HCT116 (cell line): ENCODE measurements at regions not wholly inside any gene's neighbourhood (a gene's known extent, or its start where the extent isn't known, plus 50 kb on each side); places are given as distances from the start of the nearest gene placed in this dataset.

Source experiments
- ATAC-seq: fragments of 200-7000 bp; cut with Tn5 transposase; 2 replicates; pipeline ENCODE4 v1.9.1; 2020; ENCODE audit warnings: mild to moderate bottlenecking, moderate library complexity
- BruUV-seq: library from RNA; stranded (reverse); fragments of 400-500 nt; replicated peaks from 2 replicates; lab custom pipeline; 2021; lab: Mats Ljungman, UMichigan
- CTCF ChIA-PET: fragments of 300-600 bp; sonication (Branson Sonifier 250); formaldehyde crosslinking; loops from one replicate; lab custom pipeline; 2021; ENCODE audit warnings: antibody characterized with exemption; lab: Charles Lee
- POLR2A ChIA-PET: fragments of 300-600, 350-600 bp; sonication (Branson Sonifier 250); formaldehyde crosslinking; loops from one replicate; lab custom pipeline; 2021; ENCODE audit warnings: antibody characterized with exemption; lab: Charles Lee
- RAD21 ChIA-PET, 2 experiments: fragments of 300-600 bp; sonication (Branson Sonifier 250); formaldehyde crosslinking; loops; one replicate each; lab custom pipeline; 2023; ENCODE audit warnings: low total read pairs in 2 of 2; ENCODE audit not compliant: uncharacterized antibody in 2 of 2, unreplicated experiment in 2 of 2, low non-redundant PET in 1 of 2; lab: Charles Lee
- DNase-seq: peaks from one replicate; pipeline ENCODE4 v3.0.0-alpha.2; 2010; ENCODE audit warnings: low read depth, low spot score
- H2AFZ ChIP-seq: fragments of 200-600 bp; shearing (Covaris generic), sonication (generic); 2 replicates; pipeline ENCODE4 v1.6.1; 2017; ENCODE audit warnings: low read depth, mixed run types, mixed read lengths, antibody characterized with exemption, low read length; ENCODE audit not compliant: poor library complexity, severe bottlenecking
- H3K27ac ChIP-seq: 2 replicates; pipeline ENCODE4 v1.5.1; 2012; ENCODE audit warnings: low read depth, low read length
- H3K27me3 ChIP-seq: fragments of 200-600 bp; sonication (generic); 2 replicates; pipeline ENCODE4 v1.6.1; 2016; ENCODE audit warnings: mixed run types, low read length, mixed read lengths; ENCODE audit not compliant: insufficient read depth
- H3K36me3 ChIP-seq, 2 experiments: fragments of 200-500 bp in 1 of 2; fragments of 200-600 bp in 1 of 2; sonication (Bioruptor generic) in 1 of 2; sonication (generic) in 1 of 2; 2 replicates each; pipeline versions ENCODE4 v1.5.1 to v1.6.1; 2014 to 2016; ENCODE audit warnings: low read length in 2 of 2, inconsistent platforms in 1 of 2, mixed read lengths in 1 of 2, mixed run types in 1 of 2; ENCODE audit not compliant: insufficient read depth in 2 of 2, control insufficient read depth in 1 of 2
- H3K4me1 ChIP-seq, 2 experiments: fragments of 200-600 bp in 1 of 2; sonication (generic) in 1 of 2; 2 replicates each; pipeline versions ENCODE4 v1.5.1 to v1.6.1; 2012 to 2017; ENCODE audit warnings: low read length in 2 of 2, inconsistent platforms in 1 of 2, mild to moderate bottlenecking in 1 of 2, mixed read lengths in 1 of 2, mixed run types in 1 of 2, moderate library complexity in 1 of 2; ENCODE audit not compliant: insufficient read depth in 2 of 2, control insufficient read depth in 1 of 2
- H3K4me2 ChIP-seq: fragments of 200-600 bp; sonication (generic); 2 replicates; pipeline ENCODE4 v1.6.1; 2017; ENCODE audit warnings: mixed run types, low read length, mixed read lengths
- H3K4me3 ChIP-seq, 2 experiments: fragments of 200-600 bp in 1 of 2; sonication (generic) in 1 of 2; replicated peaks in 1 of 2; 2 replicates each; pipeline ENCODE4 v1.5.1; 2011 to 2016; ENCODE audit warnings: low read length in 2 of 2, control low read depth in 1 of 2, low read depth in 1 of 2, mild to moderate bottlenecking in 1 of 2, mixed read lengths in 1 of 2, mixed run types in 1 of 2
- H3K79me2 ChIP-seq: fragments of 200-600 bp; sonication (generic); 2 replicates; pipeline ENCODE4 v1.6.1; 2017; ENCODE audit warnings: mild to moderate bottlenecking, mixed run types, low read length, moderate library complexity, mixed read lengths; ENCODE audit not compliant: insufficient read depth
- H3K9ac ChIP-seq: fragments of 200-600 bp; sonication (generic); 2 replicates; pipeline ENCODE4 v1.6.1; 2016; ENCODE audit warnings: low read length, mixed read lengths
- H3K9me2 ChIP-seq: fragments of 200-600 bp; sonication (generic), shearing (Covaris generic); 2 replicates; pipeline ENCODE4 v1.6.1; 2017; ENCODE audit warnings: mixed run types, mild to moderate bottlenecking, moderate library complexity; ENCODE audit not compliant: insufficient read depth
- H3K9me3 ChIP-seq, 2 experiments: fragments of 200-500 bp in 1 of 2; fragments of 200-600 bp in 1 of 2; sonication (Bioruptor generic) in 1 of 2; sonication (generic) in 1 of 2; 2 replicates each; pipeline ENCODE4 v1.6.1; 2014 to 2017; ENCODE audit warnings: low read length in 2 of 2, mixed read lengths in 2 of 2, inconsistent platforms in 1 of 2, low read depth in 1 of 2, mild to moderate bottlenecking in 1 of 2, mixed run types in 1 of 2, moderate library complexity in 1 of 2; ENCODE audit not compliant: control insufficient read depth in 1 of 2, insufficient read depth in 1 of 2
- H4K20me1 ChIP-seq: fragments of 200-600 bp; sonication (generic), shearing (Covaris generic); 2 replicates; pipeline ENCODE4 v1.6.1; 2017; ENCODE audit warnings: mixed run types, mild to moderate bottlenecking, moderate library complexity; ENCODE audit not compliant: insufficient read depth
- EGR1 ChIP-seq: IDR thresholded peaks from 2 replicates; pipeline ENCODE4 v1.6.1; 2012; ENCODE audit warnings: low read depth
- ELF1 ChIP-seq: IDR thresholded peaks from 2 replicates; pipeline ENCODE4 v1.6.1; 2012; ENCODE audit warnings: low read depth, borderline replicate concordance
- EZH2 ChIP-seq: fragments of 200-600 bp; sonication (generic); IDR thresholded peaks from 2 replicates; pipeline ENCODE4 v1.6.1; 2017; ENCODE audit warnings: antibody characterized with exemption, mixed run types
- EZH2phosphoT487 ChIP-seq: fragments of 200-600 bp; IDR thresholded peaks from 2 replicates; pipeline ENCODE4 v1.6.1; 2018; ENCODE audit warnings: antibody characterized with exemption, borderline replicate concordance
- FOSL1 ChIP-seq: IDR thresholded peaks from 2 replicates; pipeline ENCODE4 v1.6.1; 2012; ENCODE audit warnings: low read depth
- POLR2A ChIP-seq: IDR thresholded peaks from 2 replicates; pipeline ENCODE4 v1.7.0; 2011; ENCODE audit warnings: borderline replicate concordance; ENCODE audit not compliant: insufficient read depth, insufficient read length; ENCODE audit errors: extremely low read depth
- SIN3A ChIP-seq: IDR thresholded peaks from 2 replicates; pipeline ENCODE4 v1.6.1; 2012; ENCODE audit warnings: low read depth
- TCF7L2 ChIP-seq: IDR thresholded peaks from 2 replicates; pipeline ENCODE4 v1.7.0; 2011; ENCODE audit warnings: borderline replicate concordance, inconsistent platforms; ENCODE audit not compliant: insufficient read depth, insufficient read length; ENCODE audit errors: extremely low read depth
- YY1 ChIP-seq: IDR thresholded peaks from 2 replicates; pipeline ENCODE4 v1.6.1; 2011; ENCODE audit warnings: low read length, low read depth, moderate library complexity, mild to moderate bottlenecking; ENCODE audit not compliant: insufficient replicate concordance; ENCODE audit errors: extremely low read depth
- ZNF274 ChIP-seq: fragments of 200-500 bp; sonication (Bioruptor generic); IDR thresholded peaks from 2 replicates; pipeline ENCODE4 v1.6.1; 2014; ENCODE audit warnings: mild to moderate bottlenecking, low read depth, low read length, inconsistent platforms
- intact Hi-C: fragments of 100-400 bp; cut with micrococcal nuclease; formaldehyde crosslinking; loops from 2 replicates; pipeline ENCODE4 v1.10.0; 2022
- TF ChIP-seq, protein P1 (sequence below): IDR thresholded peaks from 2 replicates; pipeline ENCODE4 v1.6.1; 2012

- no TSS peak for BruUV-seq
- no peak overlapping the region for H3K27ac ChIP-seq
- ChIA-PET RAD21 (no interaction called here), CTCF (no interaction called here), POLR2A (no interaction called here)
- H3K4me1 ChIP-seq, result no peaks in the 10 kb centered on the region
- no peaks in the 10 kb centered on the region for H3K36me3 ChIP-seq
- no peaks in the 10 kb centered on the region for H3K9me2 ChIP-seq
- no peak for TF ChIP-seq EZH2phosphoT487
- TF ChIP-seq TCF7L2, result no peak
- H3K9ac ChIP-seq, result no peak overlapping the region
- H4K20me1 ChIP-seq, result no peaks in the 10 kb centered on the region
- H3K79me2 ChIP-seq, result no peaks in the 10 kb centered on the region
- intact Hi-C loops, result no loop called here
- H2AFZ ChIP-seq, result no peak overlapping the region
- H3K9me3 ChIP-seq, result no peaks in the 10 kb centered on the region
- ATAC-seq, result no peak
- H3K4me3 ChIP-seq, result no peak overlapping the region
- no peaks in the 10 kb centered on the region for H3K27me3 ChIP-seq
- no peak for DNase-seq
- H3K4me2 ChIP-seq, result no peak overlapping the region
These were observed 1430.5 kb upstream of the CELF4 start for GRCh38 chr18:38996056-38996455.

DNA sequence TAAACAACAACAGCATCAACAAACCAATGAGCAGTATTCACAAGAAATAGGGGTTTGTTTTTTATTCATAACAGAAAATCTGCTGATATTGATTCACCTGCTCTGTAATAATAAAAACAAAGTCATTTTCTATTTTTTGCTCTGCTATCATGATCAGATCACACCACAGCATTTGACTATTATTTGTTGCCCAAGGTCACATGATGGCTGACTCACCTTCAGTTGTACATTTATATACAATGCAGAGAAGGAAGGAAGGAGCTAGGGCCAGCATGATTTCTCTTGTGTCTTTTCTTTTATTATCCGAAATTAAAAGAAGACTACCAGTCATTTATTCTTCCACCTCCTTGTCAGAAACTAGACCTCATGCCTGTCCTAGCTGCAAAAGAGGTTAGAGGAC lies 1427.7 kb upstream of the CELF4 start:
- TF ChIP-seq POLR2A (no peak), EZH2 (no peak), YY1 (no peak), ELF1 (no peak), TCF7L2 (no peak), FOSL1 (no peak), SIN3A (no peak), EZH2phosphoT487 (no peak), ZNF274 (no peak), EGR1 (no peak)
- TF ChIP-seq, protein P1, sequence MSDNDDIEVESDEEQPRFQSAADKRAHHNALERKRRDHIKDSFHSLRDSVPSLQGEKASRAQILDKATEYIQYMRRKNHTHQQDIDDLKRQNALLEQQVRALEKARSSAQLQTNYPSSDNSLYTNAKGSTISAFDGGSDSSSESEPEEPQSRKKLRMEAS, result no peak
- no peak for ATAC-seq
- RAD21 ChIA-PET, result no interaction called here
- H3K4me1 ChIP-seq, result no peaks in the 10 kb centered on the region
- no peaks in the 10 kb centered on the region for H3K27me3 ChIP-seq
- POLR2A ChIA-PET, result no interaction called here
- no peak overlapping the region for H3K27ac ChIP-seq
- H3K4me2 ChIP-seq, result no peak overlapping the region
- CTCF ChIA-PET, result no interaction called here
- no TSS peak for BruUV-seq
- no peaks in the 10 kb centered on the region for H3K9me3 ChIP-seq
- no peaks in the 10 kb centered on the region for H4K20me1 ChIP-seq
- H3K36me3 ChIP-seq, result no peaks in the 10 kb centered on the region
- no peak for DNase-seq
- H3K79me2 ChIP-seq, result no peaks in the 10 kb centered on the region
- H3K9me2 ChIP-seq, result no peaks in the 10 kb centered on the region
- intact Hi-C loops, result no loop called here
- no peak overlapping the region for H3K4me3 ChIP-seq
- H2AFZ ChIP-seq, result no peak overlapping the region
- H3K9ac ChIP-seq, result no peak overlapping the region
